ENCODE measurements at regions not wholly inside any gene's neighbourhood (a gene's known extent, or its start where the extent isn't known, plus 50 kb on each side); places are given as distances from the start of the nearest gene placed in this dataset.

- no peaks in the 10 kb centered on the region for H3K27me3 ChIP-seq
- H3K36me3 ChIP-seq: no peaks in the 10 kb centered on the region
- no peak overlapping the region for H3K27ac ChIP-seq (replicated peaks in 1 of 4)
- TF ChIP-seq CTCF (IDR thresholded peaks at IDR 0.05) (no peak), EP300 (IDR thresholded peaks at IDR 0.05) (no peak), POLR2A (IDR thresholded peaks at IDR 0.05; ENCODE audit: low read depth) (no peak), POLR2AphosphoS5 (IDR thresholded peaks at IDR 0.05) (no peak)
- 74% methylated on average over 2 of the region's 2 CpGs for WGBS
- H3K4me1 ChIP-seq: peaks cover 0 to 5% (median 0%) of the 10 kb centered on the region in 4 donors
- DNase-seq (ENCODE audit: extremely low spot score): no peak
- no peaks in the 10 kb centered on the region for H3K9me3 ChIP-seq
- intact Hi-C loops (cut with DNase I): no loop called here
- no peak overlapping the region for H3K4me3 ChIP-seq
Measured at GRCh38 chr1:79827446-79827845, 820.9 kb upstream of the ADGRL4 start.

GRCh38 chr1:79825551-79825950 lies 819.0 kb upstream of the ADGRL4 start:
- Histone ChIP-seq H3K36me3 (no peaks in the 10 kb centered on the region), H3K4me1 (peaks cover 0 to 5% (median 0%) of the 10 kb centered on the region in 4 donors), H3K27me3 (no peaks in the 10 kb centered on the region), H3K9me3 (no peaks in the 10 kb centered on the region), H3K27ac (replicated peaks in 1 of 4) (no peak overlapping the region), H3K4me3 (no peak overlapping the region)
- TF ChIP-seq POLR2AphosphoS5 (IDR thresholded peaks at IDR 0.05) (no peak), CTCF (IDR thresholded peaks at IDR 0.05) (no peak), POLR2A (IDR thresholded peaks at IDR 0.05; ENCODE audit: low read depth) (no peak), EP300 (IDR thresholded peaks at IDR 0.05) (no peak)
- 86% methylated on average over 3 of the region's 3 CpGs for WGBS
- intact Hi-C loops (cut with DNase I): no loop called here
- DNase-seq (ENCODE audit: extremely low spot score): no peak

GRCh38 chr1:79822053-79822452 lies 815.5 kb upstream of the ADGRL4 start:
- intact Hi-C loops (cut with DNase I): no loop called here
- 93% methylated on average over 11 of the region's 11 CpGs for WGBS
- TF ChIP-seq CTCF (IDR thresholded peaks at IDR 0.05) (no peak), EP300 (IDR thresholded peaks at IDR 0.05) (no peak), POLR2A (IDR thresholded peaks at IDR 0.05; ENCODE audit: low read depth) (no peak), POLR2AphosphoS5 (IDR thresholded peaks at IDR 0.05) (no peak)
- H3K27ac ChIP-seq (replicated peaks in 1 of 4): no peak overlapping the region
- no peaks in the 10 kb centered on the region for H3K27me3 ChIP-seq
- no peak overlapping the region for H3K4me3 ChIP-seq
- H3K4me1 ChIP-seq: no peaks in the 10 kb centered on the region
- H3K9me3 ChIP-seq: no peaks in the 10 kb centered on the region
- no peaks in the 10 kb centered on the region for H3K36me3 ChIP-seq
- DNase-seq (ENCODE audit: extremely low spot score): no peak

GRCh38 chr1:79819140-79819539 lies 812.6 kb upstream of the ADGRL4 start:
- intact Hi-C loops (cut with DNase I): no loop called here
- H3K4me3 ChIP-seq: no peak overlapping the region
- 93% methylated on average over 3 of the region's 3 CpGs for WGBS
- H3K9me3 ChIP-seq: no peaks in the 10 kb centered on the region
- no peak for TF ChIP-seq CTCF (IDR thresholded peaks at IDR 0.05)
- TF ChIP-seq EP300 (IDR thresholded peaks at IDR 0.05): no peak
- TF ChIP-seq POLR2A (IDR thresholded peaks at IDR 0.05; ENCODE audit: low read depth): no peak
- no peak for TF ChIP-seq POLR2AphosphoS5 (IDR thresholded peaks at IDR 0.05)
- no peaks in the 10 kb centered on the region for H3K27me3 ChIP-seq
- no peak for DNase-seq (ENCODE audit: extremely low spot score)
- H3K4me1 ChIP-seq: no peaks in the 10 kb centered on the region
- no peak overlapping the region for H3K27ac ChIP-seq (replicated peaks in 1 of 4)
- H3K36me3 ChIP-seq: no peaks in the 10 kb centered on the region

GRCh38 chr1:79817031-79817560 lies 810.6 kb upstream of the ADGRL4 start:
- Histone ChIP-seq H3K4me3 (no peak overlapping the region), H3K36me3 (no peaks in the 10 kb centered on the region), H3K27me3 (no peaks in the 10 kb centered on the region), H3K4me1 (peaks cover 0 to 6% (median 0%) of the 10 kb centered on the region in 4 donors), H3K27ac (replicated peaks in 1 of 4) (no peak overlapping the region), H3K9me3 (no peaks in the 10 kb centered on the region)
- 91% methylated on average over 4 of the region's 4 CpGs for WGBS
- no peak for DNase-seq (ENCODE audit: extremely low spot score)
- intact Hi-C loops (cut with DNase I): no loop called here
- TF ChIP-seq EP300 (IDR thresholded peaks at IDR 0.05): no peak
- no peak for TF ChIP-seq CTCF (IDR thresholded peaks at IDR 0.05)
- no peak for TF ChIP-seq POLR2AphosphoS5 (IDR thresholded peaks at IDR 0.05)
- no peak for TF ChIP-seq POLR2A (IDR thresholded peaks at IDR 0.05; ENCODE audit: low read depth)
